Stimulated activated memory B cell treated with anti-CD40 and anti-IgM and Interleukin-4, amounts not matched to agents 10 μg/mL and 1 μg/mL and 100 μg/mL, for 72 hours (primary cell): ENCODE measurements at regions not wholly inside any gene's neighbourhood (a gene's known extent, or its start where the extent isn't known, plus 50 kb on each side); places are given as distances from the start of the nearest gene placed in this dataset.
"Not testable (repeated sequence)": the region's sequence is repeated elsewhere in the genome, so short reads cannot be mapped to it uniquely, and the experiment has no call there.

Experiments used
- ATAC-seq: fragments of 150-1000 bp; cut with Tn5 transposase; 2 replicates; pipeline ENCODE4 v1.10.0; 2021
- H3K27ac Mint-ChIP-seq: one replicate; pipeline ENCODE4 v1.8.0; 2022; ENCODE audit warnings: mild to moderate bottlenecking, mixed read lengths
- H3K27me3 Mint-ChIP-seq: one replicate; pipeline ENCODE4 v1.8.0; 2022; ENCODE audit warnings: mixed read lengths
- H3K36me3 Mint-ChIP-seq: one replicate; pipeline ENCODE4 v1.8.0; 2022; ENCODE audit warnings: mixed read lengths
- H3K4me1 Mint-ChIP-seq: one replicate; pipeline ENCODE4 v1.8.0; 2022; ENCODE audit warnings: mixed read lengths
- H3K4me3 Mint-ChIP-seq: one replicate; pipeline ENCODE4 v1.8.0; 2022; ENCODE audit warnings: mild to moderate bottlenecking, moderate library complexity, mixed read lengths
- H3K9me3 Mint-ChIP-seq: one replicate; pipeline ENCODE4 v1.8.0; 2022; ENCODE audit warnings: mixed read lengths

DNA sequence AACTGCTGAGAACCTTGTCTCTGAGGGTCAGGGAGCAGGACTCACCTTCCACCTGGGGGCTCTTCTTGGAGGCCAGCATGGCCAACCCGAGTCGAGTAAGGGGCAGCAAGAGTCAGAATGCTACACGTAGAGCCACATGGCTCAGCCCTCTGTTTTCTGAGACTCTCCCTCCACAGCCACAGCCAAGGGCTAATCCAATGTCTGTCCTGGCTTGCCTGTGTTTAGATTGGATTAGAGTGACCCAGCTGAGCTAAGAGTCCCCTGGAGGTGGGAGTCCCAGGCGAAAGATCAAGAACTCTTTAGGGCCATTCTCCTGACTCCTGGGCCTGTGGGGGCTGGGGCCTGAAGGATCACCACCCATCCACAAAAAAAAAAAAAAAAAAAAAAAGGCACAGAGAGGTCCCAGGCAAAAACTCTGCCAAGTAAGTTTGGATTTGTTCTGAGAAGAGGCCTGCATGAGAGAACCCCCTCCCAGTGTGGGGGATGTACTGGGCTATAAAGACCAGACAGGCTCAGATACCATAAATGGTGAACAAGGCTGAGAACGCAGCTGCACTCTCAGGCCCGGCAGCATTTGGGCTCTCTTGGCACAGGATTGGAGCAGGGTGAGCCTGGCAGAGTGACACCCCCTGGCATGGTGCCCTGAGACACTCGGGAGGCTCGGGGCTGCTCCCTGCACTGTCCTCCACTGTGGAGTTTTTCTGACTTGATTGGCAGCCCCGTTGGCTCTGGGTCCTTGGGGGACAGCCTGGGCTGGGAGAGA is 88.0 kb upstream of the OSBPL11 start:
- Mint-ChIP-seq H3K4me3 (no peak overlapping the region), H3K27me3 (peaks cover 16% of the 10 kb centered on the region), H3K4me1 (no peaks in the 10 kb centered on the region), H3K9me3 (no peaks in the 10 kb centered on the region), H3K36me3 (no peaks in the 10 kb centered on the region), H3K27ac (no peak overlapping the region)
- ATAC-seq: no peak

- Mint-ChIP-seq H3K9me3 (no peaks in the 10 kb centered on the region), H3K4me3 (no peak overlapping the region), H3K36me3 (no peaks in the 10 kb centered on the region), H3K27me3 (peaks cover 16% of the 10 kb centered on the region), H3K27ac (no peak overlapping the region), H3K4me1 (no peaks in the 10 kb centered on the region)
- ATAC-seq: no peak
These were observed 88.9 kb upstream of the OSBPL11 start for GRCh38 chr3:125684199-125684598.

DNA sequence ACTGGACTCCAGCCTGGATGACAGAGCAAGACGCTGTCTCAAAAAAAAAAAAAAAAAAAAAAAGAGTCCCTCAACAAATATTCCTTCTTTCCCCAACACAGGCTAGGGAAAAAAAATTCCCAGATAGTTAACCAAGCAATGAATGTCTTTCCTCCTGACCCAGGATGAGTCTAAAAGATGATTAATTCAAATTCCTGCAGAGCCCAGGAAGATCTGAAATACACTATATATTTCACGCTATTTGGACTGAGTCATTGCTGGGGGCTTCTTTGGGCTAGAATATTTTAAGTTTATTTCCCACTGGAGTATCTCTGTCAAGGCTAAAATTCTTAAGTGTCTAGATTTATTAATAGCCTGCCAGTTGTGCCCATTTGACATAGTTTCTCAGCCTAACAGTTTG is 90.4 kb upstream of the OSBPL11 start:
- H3K36me3 Mint-ChIP-seq, H3K4me1 Mint-ChIP-seq, H3K27ac Mint-ChIP-seq, H3K4me3 Mint-ChIP-seq, ATAC-seq, H3K9me3 Mint-ChIP-seq: not testable (repeated sequence)
- peaks cover 16% of the 10 kb centered on the region for H3K27me3 Mint-ChIP-seq

DNA sequence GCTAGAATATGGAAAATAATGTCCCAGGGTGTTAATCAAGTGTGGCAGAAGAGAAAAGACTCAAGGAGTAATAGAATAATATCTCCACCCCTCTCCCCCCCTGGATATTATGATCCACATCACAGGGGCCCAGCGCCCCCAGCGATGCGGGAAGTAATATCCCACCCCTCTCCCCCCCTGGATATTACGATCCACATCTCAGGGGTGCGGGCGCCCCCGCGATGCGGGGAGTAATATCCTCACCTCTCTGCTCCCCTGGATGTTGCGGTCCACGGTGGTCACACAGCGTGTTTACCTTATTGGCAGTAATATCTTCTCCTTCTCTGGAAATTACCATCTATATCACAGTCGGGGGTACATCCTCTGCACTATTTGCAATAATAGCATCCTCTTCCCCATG is 97.1 kb upstream of the OSBPL11 start:
- Mint-ChIP-seq H3K36me3 (no peaks in the 10 kb centered on the region), H3K9me3 (no peaks in the 10 kb centered on the region), H3K27ac (no peak overlapping the region), H3K4me1 (no peaks in the 10 kb centered on the region), H3K4me3 (no peak overlapping the region), H3K27me3 (no peaks in the 10 kb centered on the region)
- no peak for ATAC-seq

DNA sequence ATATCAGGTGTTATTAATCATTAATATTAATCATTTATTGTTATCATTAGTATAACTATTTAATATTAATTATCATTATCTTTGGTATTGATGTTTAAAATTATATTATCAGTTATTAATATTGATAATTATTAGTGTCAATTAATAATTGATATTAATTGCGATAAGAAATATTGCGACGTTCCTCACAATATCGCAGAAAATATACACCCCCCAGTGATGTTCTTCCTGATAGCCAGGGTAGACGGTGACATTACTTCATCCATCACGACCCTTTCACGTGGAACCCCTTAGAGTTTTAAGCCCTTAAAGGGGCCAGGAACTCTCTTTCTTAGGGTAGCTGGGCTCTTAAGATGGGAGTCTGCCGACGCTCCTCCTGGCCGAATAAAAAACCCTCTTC is 98.6 kb upstream of the OSBPL11 start:
- no peaks in the 10 kb centered on the region for H3K36me3 Mint-ChIP-seq
- no peaks in the 10 kb centered on the region for H3K27me3 Mint-ChIP-seq

GRCh38 chr3:125694761-125695294 is 99.5 kb upstream of the OSBPL11 start:
- Mint-ChIP-seq H3K4me1 (peaks cover 7% of the 10 kb centered on the region), H3K27me3 (no peaks in the 10 kb centered on the region), H3K9me3 (no peaks in the 10 kb centered on the region), H3K4me3 (no peak overlapping the region), H3K36me3 (no peaks in the 10 kb centered on the region), H3K27ac (no peak overlapping the region)
- ATAC-seq: no peak

More for the DNA sequence above, 98.6 kb upstream of the OSBPL11 start:
- Mint-ChIP-seq H3K27ac (no peak overlapping the region), H3K9me3 (no peaks in the 10 kb centered on the region), H3K4me3 (no peak overlapping the region), H3K4me1 (peaks cover 7% of the 10 kb centered on the region)
- ATAC-seq: no peak

GRCh38 chr3:125695688-125696087 is 100.4 kb upstream of the OSBPL11 start:
- ATAC-seq: no peak
- Mint-ChIP-seq H3K36me3 (no peaks in the 10 kb centered on the region), H3K4me3 (no peak overlapping the region), H3K9me3 (no peaks in the 10 kb centered on the region), H3K27me3 (no peaks in the 10 kb centered on the region), H3K27ac (no peak overlapping the region), H3K4me1 (peaks cover 7% of the 10 kb centered on the region)

- not testable (repeated sequence) for H3K4me1 Mint-ChIP-seq, H3K4me3 Mint-ChIP-seq, H3K9me3 Mint-ChIP-seq, H3K27ac Mint-ChIP-seq, ATAC-seq, H3K27me3 Mint-ChIP-seq, H3K36me3 Mint-ChIP-seq
These were observed 101.8 kb upstream of the OSBPL11 start for GRCh38 chr3:125697126-125697525.

GRCh38 chr3:125697979-125698640 is 102.8 kb upstream of the OSBPL11 start:
- H3K36me3 Mint-ChIP-seq, ATAC-seq, H3K4me1 Mint-ChIP-seq: not testable (repeated sequence)

DNA sequence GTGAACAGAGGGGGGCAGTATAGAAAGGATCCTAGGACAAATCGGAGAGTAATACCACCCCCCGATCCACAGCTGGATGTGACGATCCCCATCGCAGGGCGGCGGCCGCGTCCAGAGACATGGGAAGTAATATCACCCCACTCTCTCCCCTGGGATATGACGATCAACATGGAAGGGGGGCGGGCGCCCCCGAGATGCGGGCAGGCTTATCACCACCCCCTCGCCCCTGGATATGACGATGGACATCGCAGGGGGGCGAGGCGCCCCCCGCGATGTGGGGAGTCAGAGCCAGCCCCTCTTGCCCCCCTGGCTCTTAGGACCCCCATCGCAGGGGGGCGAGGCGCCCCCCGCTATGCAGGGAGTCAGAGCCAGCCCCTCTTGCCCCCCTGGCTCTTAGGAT is 120.4 kb upstream of the OSBPL11 start:
- Mint-ChIP-seq H3K27me3 (peaks cover 8% of the 10 kb centered on the region), H3K4me1 (no peaks in the 10 kb centered on the region), H3K27ac (no peak overlapping the region), H3K36me3 (no peaks in the 10 kb centered on the region), H3K9me3 (no peaks in the 10 kb centered on the region), H3K4me3 (no peak overlapping the region)
- ATAC-seq: no peak

More at GRCh38 chr3:125697979-125698640, 102.8 kb upstream of the OSBPL11 start:
- not testable (repeated sequence) for H3K27me3 Mint-ChIP-seq, H3K9me3 Mint-ChIP-seq, H3K4me3 Mint-ChIP-seq, H3K27ac Mint-ChIP-seq

DNA sequence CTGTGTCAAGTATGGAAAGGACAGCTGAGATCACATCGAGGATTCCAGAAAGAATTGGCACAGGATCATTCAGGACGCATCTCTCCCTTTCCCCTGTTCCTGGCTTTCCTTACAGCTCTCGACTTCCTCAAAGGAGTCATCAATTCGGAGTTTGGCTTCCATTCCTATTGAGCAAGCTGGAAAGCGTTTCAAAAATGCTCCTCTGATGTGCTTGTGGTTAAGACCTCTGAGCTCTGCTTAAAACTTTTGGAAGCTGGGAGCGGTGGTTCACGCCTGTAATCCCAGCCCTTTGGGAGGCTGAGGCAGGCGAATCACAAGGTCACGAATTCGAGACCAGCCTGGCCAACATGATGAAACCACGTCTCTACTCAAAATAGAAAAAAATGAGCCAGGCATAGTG is 136.9 kb upstream of the OSBPL11 start:
- H3K27ac Mint-ChIP-seq, H3K4me1 Mint-ChIP-seq, H3K36me3 Mint-ChIP-seq, H3K4me3 Mint-ChIP-seq, ATAC-seq, H3K9me3 Mint-ChIP-seq: not testable (repeated sequence)
- peaks cover 19% of the 10 kb centered on the region for H3K27me3 Mint-ChIP-seq

DNA sequence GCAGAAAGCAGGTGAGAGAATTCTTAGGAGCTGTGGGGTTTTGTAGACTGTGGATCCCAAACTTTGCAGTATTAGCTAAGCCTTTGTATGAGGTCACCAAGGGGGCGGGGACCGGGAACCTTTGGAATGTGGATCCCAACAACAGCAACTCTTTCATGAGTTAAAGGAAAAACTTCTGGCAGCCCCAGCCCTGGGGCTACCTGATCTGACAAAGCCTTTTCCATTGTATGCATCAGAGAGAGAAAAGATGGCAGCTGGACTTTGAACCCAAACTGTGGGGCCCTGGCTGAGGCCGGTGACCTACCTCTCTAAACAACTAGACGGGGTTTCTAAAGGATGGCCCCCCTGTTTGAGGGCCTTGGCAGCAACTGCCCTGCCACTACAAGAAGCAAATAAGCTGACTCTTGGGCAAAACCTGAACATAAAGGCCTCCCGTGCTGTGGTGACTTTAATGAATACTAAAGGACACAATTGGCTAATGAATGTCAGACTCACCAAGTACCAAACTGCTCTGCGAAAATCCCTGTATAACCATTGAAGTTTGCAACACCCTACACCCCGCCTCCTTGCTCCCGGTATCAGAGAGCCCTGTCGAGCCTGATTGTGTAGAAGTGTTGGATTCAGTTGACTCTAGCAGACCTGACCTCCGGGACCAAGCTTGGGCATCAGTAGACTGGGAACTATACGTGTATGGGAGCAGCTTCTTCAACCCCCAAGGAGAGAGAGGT is 146.9 kb upstream of the OSBPL11 start:
- H3K4me3 Mint-ChIP-seq, ATAC-seq, H3K27me3 Mint-ChIP-seq, H3K4me1 Mint-ChIP-seq, H3K27ac Mint-ChIP-seq, H3K9me3 Mint-ChIP-seq, H3K36me3 Mint-ChIP-seq: not testable (repeated sequence)

DNA sequence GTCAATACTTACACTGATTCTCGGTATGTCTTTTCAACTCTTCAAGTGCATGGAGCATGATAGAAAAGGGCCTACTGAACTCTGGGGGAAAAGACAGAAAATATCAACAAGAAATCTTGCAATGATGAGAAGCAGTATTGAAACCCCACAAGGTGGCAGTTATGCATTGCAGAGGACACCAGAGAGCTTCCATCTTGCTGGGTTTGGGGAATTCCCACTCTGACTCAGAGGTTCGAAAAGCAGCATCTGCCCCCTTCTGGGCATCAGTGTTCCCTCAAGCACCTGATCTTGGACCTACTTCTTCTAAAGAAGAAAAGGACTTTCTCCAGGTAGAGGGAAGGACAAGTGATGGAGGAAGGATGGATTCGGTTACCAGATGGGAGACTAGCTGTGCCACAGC is 147.5 kb upstream of the OSBPL11 start:
- H3K36me3 Mint-ChIP-seq, H3K9me3 Mint-ChIP-seq, H3K27ac Mint-ChIP-seq, ATAC-seq, H3K4me1 Mint-ChIP-seq, H3K4me3 Mint-ChIP-seq, H3K27me3 Mint-ChIP-seq: not testable (repeated sequence)

- H3K4me3 Mint-ChIP-seq, H3K27ac Mint-ChIP-seq, H3K9me3 Mint-ChIP-seq, H3K36me3 Mint-ChIP-seq, ATAC-seq, H3K4me1 Mint-ChIP-seq: not testable (repeated sequence)
- peaks cover 13% of the 10 kb centered on the region for H3K27me3 Mint-ChIP-seq
These were observed 161.8 kb upstream of the OSBPL11 start for GRCh38 chr3:125757050-125757449.

- not testable (repeated sequence) for H3K4me1 Mint-ChIP-seq
These were observed 163.4 kb upstream of the OSBPL11 start for GRCh38 chr3:125758641-125759130.

More at GRCh38 chr3:125758641-125759130, 163.4 kb upstream of the OSBPL11 start:
- H3K9me3 Mint-ChIP-seq, H3K36me3 Mint-ChIP-seq, ATAC-seq, H3K4me3 Mint-ChIP-seq, H3K27ac Mint-ChIP-seq: not testable (repeated sequence)
- H3K27me3 Mint-ChIP-seq: peaks cover 22% of the 10 kb centered on the region
